WTC11 (cell line): ENCODE measurements at regions not wholly inside any gene's neighbourhood (a gene's known extent, or its start where the extent isn't known, plus 50 kb on each side); places are given as distances from the start of the nearest gene placed in this dataset.
"Not testable (repeated sequence)": the region's sequence is repeated elsewhere in the genome, so short reads cannot be mapped to it uniquely, and the experiment has no call there.

ENCODE experiments used
- ATAC-seq: fragments of 200-7000 bp; cut with Tn5 transposase; 2 replicates; pipeline ENCODE4 v1.10.0; 2021; ENCODE audit warnings: mild to moderate bottlenecking, moderate library complexity
- CTCF ChIA-PET: fragments of 300-600 bp; sonication (Branson Sonifier 250); formaldehyde crosslinking; loops from one replicate; lab custom pipeline; 2021; ENCODE audit warnings: antibody characterized with exemption; lab: Charles Lee
- POLR2A ChIA-PET: fragments of 350-600 bp; sonication (Branson Sonifier 250); formaldehyde crosslinking; loops from one replicate; lab custom pipeline; 2021; ENCODE audit warnings: antibody characterized with exemption; lab: Charles Lee
- DNase-seq: peaks from one replicate; pipeline ENCODE4 v3.0.0; 2021; ENCODE audit warnings: low spot score
- H3K27ac Mint-ChIP-seq: 2 replicates; pipeline ENCODE4 v1.8.0; 2021; ENCODE audit warnings: mixed read lengths
- H3K27me3 Mint-ChIP-seq: 2 replicates; pipeline ENCODE4 v1.8.0; 2021; ENCODE audit warnings: low read depth, mild to moderate bottlenecking, moderate library complexity, mixed read lengths
- H3K36me3 Mint-ChIP-seq: 2 replicates; pipeline ENCODE4 v1.8.0; 2021; ENCODE audit warnings: mixed read lengths
- H3K4me1 Mint-ChIP-seq: 2 replicates; pipeline ENCODE4 v1.8.0; 2022; ENCODE audit warnings: mixed read lengths
- H3K4me3 Mint-ChIP-seq: 2 replicates; pipeline ENCODE4 v1.8.0; 2021; ENCODE audit warnings: mild to moderate bottlenecking, moderate library complexity, mixed read lengths
- H3K9me3 Mint-ChIP-seq: 2 replicates; pipeline ENCODE4 v1.8.0; 2021; ENCODE audit warnings: mixed read lengths
- CREB1 ChIP-seq: sonication (generic); formaldehyde crosslinking; IDR thresholded peaks from 2 replicates; pipeline ENCODE4 v1.8.0; 2023; ENCODE audit warnings: mild to moderate bottlenecking, missing genetic modification reagents
- CREM ChIP-seq: sonication (generic); formaldehyde crosslinking; IDR thresholded peaks from 2 replicates; pipeline ENCODE4 v1.8.1; 2022; ENCODE audit warnings: mild to moderate bottlenecking, missing genetic modification reagents, moderate library complexity
- ERG ChIP-seq: fragments of 250-450 bp; sonication (Bioruptor Pico); IDR thresholded peaks from 2 replicates; pipeline ENCODE4 v1.8.0; 2021; ENCODE audit warnings: mild to moderate bottlenecking
- GABPB1 ChIP-seq: sonication (generic); formaldehyde crosslinking; IDR thresholded peaks from 2 replicates; pipeline ENCODE4 v1.8.1; 2023; ENCODE audit warnings: mild to moderate bottlenecking, missing genetic modification reagents
- GRHL2 ChIP-seq: fragments of 250-450 bp; sonication (Bioruptor Pico); IDR thresholded peaks from 2 replicates; pipeline ENCODE4 v1.8.0; 2022; ENCODE audit warnings: mild to moderate bottlenecking, moderate library complexity; ENCODE audit not compliant: insufficient replicate concordance, severe bottlenecking
- IRF2 ChIP-seq: sonication (generic); formaldehyde crosslinking; IDR thresholded peaks from 2 replicates; pipeline ENCODE4 v1.8.0; 2022; ENCODE audit warnings: low read depth, missing genetic modification reagents, borderline replicate concordance
- MLX ChIP-seq: sonication (generic); formaldehyde crosslinking; IDR thresholded peaks from 2 replicates; pipeline ENCODE4 v1.8.1; 2023; ENCODE audit warnings: mild to moderate bottlenecking, missing genetic modification reagents, moderate library complexity
- MYBL2 ChIP-seq: sonication (generic); formaldehyde crosslinking; IDR thresholded peaks from 2 replicates; pipeline ENCODE4 v1.8.1; 2023; ENCODE audit warnings: mild to moderate bottlenecking, moderate library complexity, missing genetic modification reagents
- NR3C1 ChIP-seq: sonication (generic); formaldehyde crosslinking; conservative IDR thresholded peaks from 2 replicates; pipeline ENCODE4 v1.8.1; 2023; ENCODE audit warnings: low read depth, mild to moderate bottlenecking, missing genetic modification reagents
- PRDM15 ChIP-seq: sonication (generic); formaldehyde crosslinking; IDR thresholded peaks from 2 replicates; pipeline ENCODE4 v1.8.0; 2022; ENCODE audit warnings: missing genetic modification reagents
- SP1 ChIP-seq: sonication (generic); formaldehyde crosslinking; conservative IDR thresholded peaks from 2 replicates; pipeline ENCODE4 v1.8.1; 2022; ENCODE audit warnings: missing genetic modification reagents
- TEAD4 ChIP-seq: sonication (generic); formaldehyde crosslinking; IDR thresholded peaks from 2 replicates; pipeline ENCODE4 v1.8.0; 2022; ENCODE audit warnings: mild to moderate bottlenecking, missing genetic modification reagents
- USF1 ChIP-seq: sonication (generic); formaldehyde crosslinking; IDR thresholded peaks from 2 replicates; pipeline ENCODE4 v1.8.0; 2022; ENCODE audit warnings: mild to moderate bottlenecking, missing genetic modification reagents
- ZNF423 ChIP-seq: fragments of 250-450 bp; sonication (Bioruptor Pico); IDR thresholded peaks from 2 replicates; pipeline ENCODE4 v2.1.2; 2022; ENCODE audit warnings: mild to moderate bottlenecking, moderate library complexity
- ZNF425 ChIP-seq: fragments of 250-450 bp; sonication (Bioruptor Pico); conservative IDR thresholded peaks from 2 replicates; pipeline ENCODE4 v1.9.0; 2021; ENCODE audit warnings: mild to moderate bottlenecking
- ZNF671 ChIP-seq: fragments of 250-450 bp; sonication (Bioruptor Pico); IDR thresholded peaks from 2 replicates; pipeline ENCODE4 v1.8.0; 2021; ENCODE audit warnings: mild to moderate bottlenecking

- Mint-ChIP-seq H3K27me3 (peaks cover 9% of the 10 kb centered on the region), H3K9me3 (peaks cover 11% of the 10 kb centered on the region), H3K4me1 (peaks cover 14% of the 10 kb centered on the region), H3K27ac (no peak overlapping the region), H3K36me3 (no peaks in the 10 kb centered on the region), H3K4me3 (no peak overlapping the region)
- no peak for TF ChIP-seq USF1 (CRISPR knock-in tag)
- no peak for TF ChIP-seq PRDM15
- TF ChIP-seq ZNF425 (CRISPR knock-in tag): no peak
- no peak for TF ChIP-seq ZNF671 (CRISPR knock-in tag)
- no peak for TF ChIP-seq TEAD4
- TF ChIP-seq GABPB1 (CRISPR knock-in tag): no peak
- CTCF ChIA-PET: interaction anchor here (4.0 kb wide), 1 partner anchor 19 kb away, joined by 31 read pairs; no protein-coding TSS in a partner anchor
- ATAC-seq (no peak), DNase-seq (no peak)
- POLR2A ChIA-PET: no interaction called here
Measured at GRCh38 chr17:21476867-21477266, 100.7 kb downstream of the KCNJ12 start.

- Mint-ChIP-seq H3K9me3 (peaks cover 11% of the 10 kb centered on the region), H3K27ac (no peak overlapping the region), H3K4me1 (peaks cover 25% of the 10 kb centered on the region), H3K4me3 (no peak overlapping the region), H3K27me3 (peaks cover 4% of the 10 kb centered on the region; the same call in 1 of the 2 replicates)
- ChIA-PET CTCF (interaction anchor here (0.8 to 3.5 kb wide), 4 partner anchors 20 to 31 kb away, joined by 3 to 15 read pairs (median 3); no protein-coding TSS in a partner anchor), POLR2A (no interaction called here)
- TF ChIP-seq NR3C1 (CRISPR knock-in tag) (no peak), CREM (CRISPR knock-in tag) (no peak), MYBL2 (CRISPR knock-in tag) (no peak), CREB1 (no peak), ERG (no peak), MLX (CRISPR knock-in tag) (no peak), ZNF423 (CRISPR knock-in tag) (no peak), SP1 (no peak), IRF2 (no peak), PRDM15 (no peak), GRHL2 (CRISPR knock-in tag) (no peak)
- TF ChIP-seq, all 79 proteins: peak for 0
- no peaks in the 10 kb centered on the region for H3K36me3 Mint-ChIP-seq
- no peak for DNase-seq
- ATAC-seq: no peak
Measured at GRCh38 chr17:21482189-21482865, 106.2 kb downstream of the KCNJ12 start.

GRCh38 chr17:21488043-21488442 lies 111.9 kb downstream of the KCNJ12 start:
- CTCF ChIA-PET: interaction anchor here (1.3 kb wide), 1 partner anchor 31 kb away, joined by 4 read pairs; no protein-coding TSS in a partner anchor
- DNase-seq, H3K4me3 Mint-ChIP-seq, H3K27me3 Mint-ChIP-seq, H3K36me3 Mint-ChIP-seq, ATAC-seq, H3K27ac Mint-ChIP-seq, H3K9me3 Mint-ChIP-seq: not testable (repeated sequence)
- peaks cover 16% of the 10 kb centered on the region for H3K4me1 Mint-ChIP-seq
- POLR2A ChIA-PET: interaction anchor here (0.6 kb wide), 1 partner anchor 402 kb away, joined by 3 read pairs; no protein-coding TSS in a partner anchor
